HepG2 (cell line): ENCODE measurements at regions not wholly inside any gene's neighbourhood (a gene's known extent, or its start where the extent isn't known, plus 50 kb on each side); places are given as distances from the start of the nearest gene placed in this dataset.

Experiments
- GATA4 ChIP-seq: sonication (generic); IDR thresholded peaks from 2 replicates; pipeline ENCODE4 v1.6.1; 2016; ENCODE audit warnings: antibody characterized with exemption, low read depth, borderline replicate concordance
- MYPOP ChIP-seq: sonication (generic); formaldehyde crosslinking; IDR thresholded peaks from 2 replicates; pipeline ENCODE4 v1.8.1; 2023; ENCODE audit warnings: mild to moderate bottlenecking, moderate library complexity, missing genetic modification reagents
- PCBP2 ChIP-seq: fragments of 200-400 bp; formaldehyde crosslinking; optimal IDR thresholded peaks from 2 replicates; pipeline ENCODE3; 2018; ENCODE audit warnings: low read length, low read depth; ENCODE audit not compliant: poor library complexity, severe bottlenecking
- SMYD3 ChIP-seq: sonication (generic); formaldehyde crosslinking; IDR thresholded peaks from 2 replicates; pipeline ENCODE4 v1.8.1; 2023; ENCODE audit warnings: mild to moderate bottlenecking, missing genetic modification reagents
- TERF1 ChIP-seq: sonication (generic); formaldehyde crosslinking; IDR thresholded peaks from 2 replicates; pipeline ENCODE4 v1.8.0; 2022; ENCODE audit warnings: mild to moderate bottlenecking, missing genetic modification reagents, moderate library complexity
- ZNF225 ChIP-seq: sonication (generic); formaldehyde crosslinking; IDR thresholded peaks from 2 replicates; pipeline ENCODE4 v1.4.0; 2020; ENCODE audit warnings: mild to moderate bottlenecking, missing genetic modification reagents
- ZNF574 ChIP-seq: sonication (generic); formaldehyde crosslinking; IDR thresholded peaks from 2 replicates; pipeline ENCODE4 v1.4.0; 2020; ENCODE audit warnings: missing genetic modification reagents
- ZNF839 ChIP-seq: sonication (generic); formaldehyde crosslinking; IDR thresholded peaks from 2 replicates; pipeline ENCODE4 v1.4.0; 2020; ENCODE audit warnings: missing genetic modification reagents, mild to moderate bottlenecking, borderline replicate concordance
- TF ChIP-seq, protein P1 (sequence below): sonication (generic); formaldehyde crosslinking; IDR thresholded peaks from 2 replicates; pipeline ENCODE4 v1.4.0; 2020; ENCODE audit warnings: low read depth, mild to moderate bottlenecking, missing genetic modification reagents
- TF ChIP-seq, protein P2 (sequence below): sonication (generic); formaldehyde crosslinking; IDR thresholded peaks from 2 replicates; pipeline ENCODE4 v1.8.0; 2022; ENCODE audit warnings: low read depth, missing genetic modification reagents
- TF ChIP-seq, protein P3 (sequence below): sonication (generic); formaldehyde crosslinking; IDR thresholded peaks from 2 replicates; pipeline ENCODE4 v1.5.0; 2020; ENCODE audit warnings: mild to moderate bottlenecking, missing genetic modification reagents, borderline replicate concordance

DNA sequence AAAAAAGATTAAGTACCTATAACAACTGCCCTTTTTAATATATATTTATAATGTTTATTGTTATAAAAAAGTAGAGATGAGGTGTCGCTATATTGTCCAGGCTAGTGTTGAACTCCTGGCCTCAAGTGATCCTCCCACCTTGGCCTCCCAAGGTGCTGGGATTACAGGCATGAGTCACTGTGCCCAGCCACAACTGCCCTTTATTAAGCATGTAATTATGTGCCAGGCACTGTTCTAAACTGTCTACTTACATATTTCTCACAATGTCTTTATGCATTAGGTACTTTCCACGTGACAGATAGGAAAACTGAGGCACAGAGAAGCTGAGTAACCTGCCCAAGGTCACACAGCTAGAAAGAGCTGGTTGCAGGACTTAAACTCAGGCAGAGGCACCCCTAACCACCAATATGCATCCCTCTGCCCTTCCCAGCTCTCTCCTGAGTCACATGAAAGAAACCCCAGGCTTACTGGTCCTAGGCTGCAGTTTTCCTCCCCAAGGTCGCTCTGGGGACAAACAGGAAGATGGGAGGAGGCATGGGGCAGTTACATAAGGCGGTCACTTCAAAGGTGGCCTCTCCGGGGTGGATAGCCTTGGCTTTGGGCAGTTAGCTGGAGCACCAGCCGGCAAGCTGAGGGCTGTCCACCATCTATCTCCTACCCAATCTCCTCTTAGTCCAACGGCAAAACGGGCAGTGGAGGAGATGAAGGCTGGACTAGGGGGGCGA is 54.6 kb upstream of the TBX3 start (continued):
- TF ChIP-seq ZNF225 (CRISPR knock-in tag) (no peak), GATA4 (no peak), TERF1 (CRISPR knock-in tag) (no peak), ZNF839 (CRISPR knock-in tag) (no peak), ZNF574 (peak; percentile 73; the same call in 1 of the 2 replicates), SMYD3 (CRISPR knock-in tag) (no peak), PCBP2 (no peak), MYPOP (no peak)
- TF ChIP-seq, protein P1, sequence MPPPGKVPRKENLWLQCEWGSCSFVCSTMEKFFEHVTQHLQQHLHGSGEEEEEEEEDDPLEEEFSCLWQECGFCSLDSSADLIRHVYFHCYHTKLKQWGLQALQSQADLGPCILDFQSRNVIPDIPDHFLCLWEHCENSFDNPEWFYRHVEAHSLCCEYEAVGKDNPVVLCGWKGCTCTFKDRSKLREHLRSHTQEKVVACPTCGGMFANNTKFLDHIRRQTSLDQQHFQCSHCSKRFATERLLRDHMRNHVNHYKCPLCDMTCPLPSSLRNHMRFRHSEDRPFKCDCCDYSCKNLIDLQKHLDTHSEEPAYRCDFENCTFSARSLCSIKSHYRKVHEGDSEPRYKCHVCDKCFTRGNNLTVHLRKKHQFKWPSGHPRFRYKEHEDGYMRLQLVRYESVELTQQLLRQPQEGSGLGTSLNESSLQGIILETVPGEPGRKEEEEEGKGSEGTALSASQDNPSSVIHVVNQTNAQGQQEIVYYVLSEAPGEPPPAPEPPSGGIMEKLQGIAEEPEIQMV (CRISPR knock-in tag): no peak
- TF ChIP-seq, protein P2, sequence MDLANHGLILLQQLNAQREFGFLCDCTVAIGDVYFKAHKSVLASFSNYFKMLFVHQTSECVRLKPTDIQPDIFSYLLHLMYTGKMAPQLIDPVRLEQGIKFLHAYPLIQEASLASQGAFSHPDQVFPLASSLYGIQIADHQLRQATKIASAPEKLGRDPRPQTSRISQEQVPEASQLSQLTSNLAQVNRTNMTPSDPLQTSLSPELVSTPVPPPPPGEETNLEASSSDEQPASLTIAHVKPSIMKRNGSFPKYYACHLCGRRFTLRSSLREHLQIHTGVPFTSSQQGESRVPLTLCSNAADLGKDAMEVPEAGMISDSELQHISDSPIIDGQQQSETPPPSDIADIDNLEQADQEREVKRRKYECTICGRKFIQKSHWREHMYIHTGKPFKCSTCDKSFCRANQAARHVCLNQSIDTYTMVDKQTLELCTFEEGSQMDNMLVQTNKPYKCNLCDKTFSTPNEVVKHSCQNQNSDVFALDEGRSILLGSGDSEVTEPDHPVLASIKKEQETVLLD (CRISPR knock-in tag): no peak
- TF ChIP-seq, protein P3, sequence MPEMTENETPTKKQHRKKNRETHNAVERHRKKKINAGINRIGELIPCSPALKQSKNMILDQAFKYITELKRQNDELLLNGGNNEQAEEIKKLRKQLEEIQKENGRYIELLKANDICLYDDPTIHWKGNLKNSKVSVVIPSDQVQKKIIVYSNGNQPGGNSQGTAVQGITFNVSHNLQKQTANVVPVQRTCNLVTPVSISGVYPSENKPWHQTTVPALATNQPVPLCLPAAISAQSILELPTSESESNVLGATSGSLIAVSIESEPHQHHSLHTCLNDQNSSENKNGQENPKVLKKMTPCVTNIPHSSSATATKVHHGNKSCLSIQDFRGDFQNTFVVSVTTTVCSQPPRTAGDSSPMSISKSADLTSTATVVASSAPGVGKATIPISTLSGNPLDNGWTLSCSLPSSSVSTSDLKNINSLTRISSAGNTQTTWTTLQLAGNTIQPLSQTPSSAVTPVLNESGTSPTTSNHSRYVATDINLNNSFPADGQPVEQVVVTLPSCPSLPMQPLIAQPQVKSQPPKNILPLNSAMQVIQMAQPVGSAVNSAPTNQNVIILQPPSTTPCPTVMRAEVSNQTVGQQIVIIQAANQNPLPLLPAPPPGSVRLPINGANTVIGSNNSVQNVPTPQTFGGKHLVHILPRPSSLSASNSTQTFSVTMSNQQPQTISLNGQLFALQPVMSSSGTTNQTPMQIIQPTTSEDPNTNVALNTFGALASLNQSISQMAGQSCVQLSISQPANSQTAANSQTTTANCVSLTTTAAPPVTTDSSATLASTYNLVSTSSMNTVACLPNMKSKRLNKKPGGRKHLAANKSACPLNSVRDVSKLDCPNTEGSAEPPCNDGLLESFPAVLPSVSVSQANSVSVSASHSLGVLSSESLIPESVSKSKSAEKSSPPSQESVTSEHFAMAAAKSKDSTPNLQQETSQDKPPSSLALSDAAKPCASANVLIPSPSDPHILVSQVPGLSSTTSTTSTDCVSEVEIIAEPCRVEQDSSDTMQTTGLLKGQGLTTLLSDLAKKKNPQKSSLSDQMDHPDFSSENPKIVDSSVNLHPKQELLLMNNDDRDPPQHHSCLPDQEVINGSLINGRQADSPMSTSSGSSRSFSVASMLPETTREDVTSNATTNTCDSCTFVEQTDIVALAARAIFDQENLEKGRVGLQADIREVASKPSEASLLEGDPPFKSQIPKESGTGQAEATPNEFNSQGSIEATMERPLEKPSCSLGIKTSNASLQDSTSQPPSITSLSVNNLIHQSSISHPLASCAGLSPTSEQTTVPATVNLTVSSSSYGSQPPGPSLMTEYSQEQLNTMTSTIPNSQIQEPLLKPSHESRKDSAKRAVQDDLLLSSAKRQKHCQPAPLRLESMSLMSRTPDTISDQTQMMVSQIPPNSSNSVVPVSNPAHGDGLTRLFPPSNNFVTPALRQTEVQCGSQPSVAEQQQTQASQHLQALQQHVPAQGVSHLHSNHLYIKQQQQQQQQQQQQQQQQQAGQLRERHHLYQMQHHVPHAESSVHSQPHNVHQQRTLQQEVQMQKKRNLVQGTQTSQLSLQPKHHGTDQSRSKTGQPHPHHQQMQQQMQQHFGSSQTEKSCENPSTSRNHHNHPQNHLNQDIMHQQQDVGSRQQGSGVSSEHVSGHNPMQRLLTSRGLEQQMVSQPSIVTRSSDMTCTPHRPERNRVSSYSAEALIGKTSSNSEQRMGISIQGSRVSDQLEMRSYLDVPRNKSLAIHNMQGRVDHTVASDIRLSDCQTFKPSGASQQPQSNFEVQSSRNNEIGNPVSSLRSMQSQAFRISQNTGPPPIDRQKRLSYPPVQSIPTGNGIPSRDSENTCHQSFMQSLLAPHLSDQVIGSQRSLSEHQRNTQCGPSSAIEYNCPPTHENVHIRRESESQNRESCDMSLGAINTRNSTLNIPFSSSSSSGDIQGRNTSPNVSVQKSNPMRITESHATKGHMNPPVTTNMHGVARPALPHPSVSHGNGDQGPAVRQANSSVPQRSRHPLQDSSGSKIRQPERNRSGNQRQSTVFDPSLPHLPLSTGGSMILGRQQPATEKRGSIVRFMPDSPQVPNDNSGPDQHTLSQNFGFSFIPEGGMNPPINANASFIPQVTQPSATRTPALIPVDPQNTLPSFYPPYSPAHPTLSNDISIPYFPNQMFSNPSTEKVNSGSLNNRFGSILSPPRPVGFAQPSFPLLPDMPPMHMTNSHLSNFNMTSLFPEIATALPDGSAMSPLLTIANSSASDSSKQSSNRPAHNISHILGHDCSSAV (CRISPR knock-in tag): no peak
